AG09309 (cell line): ENCODE measurements at regions not wholly inside any gene's neighbourhood (a gene's known extent, or its start where the extent isn't known, plus 50 kb on each side); places are given as distances from the start of the nearest gene placed in this dataset.

Experiments used
- DNase-seq: peaks from one replicate; pipeline ENCODE4 v3.0.0-alpha.2; 2010; ENCODE audit warnings: low read depth
- H3K4me3 ChIP-seq: 2 replicates; pipeline ENCODE4 v1.5.1; 2011; ENCODE audit warnings: mild to moderate bottlenecking, low read depth, low read length, moderate library complexity; ENCODE audit not compliant: control insufficient read depth
- CTCF ChIP-seq: IDR thresholded peaks from 2 replicates; pipeline ENCODE4 v1.5.1; 2011; ENCODE audit warnings: mild to moderate bottlenecking, low read depth, low read length, inconsistent platforms; ENCODE audit not compliant: insufficient read depth, control insufficient read depth; ENCODE audit errors: missing control alignments

GRCh38 chr20:53878262-53879047 is 191.9 kb downstream of the BCAS1 start:
- TF ChIP-seq CTCF = no peak
- H3K4me3 ChIP-seq = no peak overlapping the region
- DNase-seq = no peak

- no peak for DNase-seq
- no peak overlapping the region for H3K4me3 ChIP-seq
- TF ChIP-seq CTCF = no peak
These were observed 193.4 kb downstream of the BCAS1 start for GRCh38 chr20:53876956-53877355.

GRCh38 chr20:53876470-53876869 is 193.9 kb downstream of the BCAS1 start:
- no peak for DNase-seq
- no peak for TF ChIP-seq CTCF
- no peak overlapping the region for H3K4me3 ChIP-seq

- no peak overlapping the region for H3K4me3 ChIP-seq
- no peak for TF ChIP-seq CTCF
- no peak for DNase-seq
These were observed 194.9 kb downstream of the BCAS1 start for GRCh38 chr20:53875452-53875851.

GRCh38 chr20:53874706-53875105 is 195.7 kb downstream of the BCAS1 start:
- TF ChIP-seq CTCF = no peak
- H3K4me3 ChIP-seq = no peak overlapping the region
- no peak for DNase-seq

- TF ChIP-seq CTCF = no peak
- no peak for DNase-seq
- no peak overlapping the region for H3K4me3 ChIP-seq
These were observed 196.3 kb downstream of the BCAS1 start for GRCh38 chr20:53874104-53874503.
